ENCODE measurements at regions not wholly inside any gene's neighbourhood (a gene's known extent, or its start where the extent isn't known, plus 50 kb on each side); places are given as distances from the start of the nearest gene placed in this dataset.

DNA sequence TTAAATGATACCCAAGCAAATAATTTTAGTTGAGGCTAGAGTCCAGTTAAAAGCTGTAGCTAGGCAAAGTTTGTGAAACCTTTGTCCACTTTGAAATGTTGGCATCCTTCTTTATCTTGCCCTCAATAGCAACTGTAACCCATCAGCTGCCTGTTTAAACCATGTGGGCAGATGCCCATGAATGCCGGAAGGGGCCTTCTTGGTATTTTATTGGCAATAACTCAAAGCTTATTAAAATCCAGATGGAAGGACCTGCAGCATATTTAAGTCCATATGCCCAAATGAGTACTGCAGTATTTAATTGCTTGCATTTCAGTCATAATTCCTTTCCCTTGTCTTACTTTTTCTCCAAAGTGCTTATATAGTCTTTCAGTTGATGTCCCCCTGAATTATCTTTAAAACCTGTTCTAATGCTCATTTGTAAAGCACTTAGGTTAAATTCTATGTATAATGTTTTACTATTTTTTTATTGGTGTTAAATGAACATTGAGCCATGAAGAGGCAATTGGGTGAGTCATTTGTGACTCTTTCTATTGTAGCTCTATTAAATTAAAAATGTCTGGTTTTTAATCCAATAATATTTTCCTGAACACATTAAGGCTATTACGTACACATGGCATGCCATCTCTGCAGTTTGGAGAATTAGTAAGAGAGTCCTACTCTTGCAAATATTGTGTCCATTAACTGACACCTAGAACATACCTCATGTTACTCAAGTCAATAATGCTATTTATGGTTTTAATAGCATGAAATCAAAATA, 225.3 kb downstream of the KCNJ2 start:
- ChIA-PET CTCF (ENCODE audit: partially characterized antibody) (no interaction called here), POLR2A (ENCODE audit: partially characterized antibody) (no interaction called here)
- no peak overlapping the region for H3K23ac ChIP-seq (ENCODE audit: insufficient read length)
- WGBS, 2 experiments (ENCODE audit: extremely low coverage in 1 of 2, insufficient coverage in 1 of 2, insufficient read length in 1 of 2, insufficient replicate concordance in 2 of 2, low coverage in 1 of 2, low lambda C conversion rate in 2 of 2, missing lambda C conversion rate in 1 of 2): 97% methylated on average over 2 of the region's 2 CpGs; no CpG with 5 or more reads in 1 of the 2 experiments
- H3K4me3 ChIP-seq (ENCODE audit: extremely low read depth in 1 of 4, insufficient read depth in 2 of 4, low read depth in 3 of 4, low read length in 4 of 4): no peak overlapping the region
- no peaks in the 10 kb centered on the region for H3K36me3 ChIP-seq (ENCODE audit: control insufficient read depth in 2 of 4, insufficient read depth in 4 of 4, low read length in 3 of 4)
- no peak overlapping the region for H3K27ac ChIP-seq (ENCODE audit: low read depth, low read length)
- no peak overlapping the region for H4K8ac ChIP-seq (ENCODE audit: extremely low read depth, insufficient read depth, low read length)
- no peak overlapping the region for H3K4ac ChIP-seq (replicated peaks; ENCODE audit: insufficient read length, low read depth, low read length)
- H2BK12ac ChIP-seq (ENCODE audit: low read depth, low read length): no peak overlapping the region
- H3K27me3 ChIP-seq (replicated peaks in 1 of 4; ENCODE audit: control insufficient read depth in 3 of 4, extremely low read depth in 1 of 4, insufficient read depth in 3 of 4, low read length in 3 of 4): peaks cover 0 to 1% (median 0%) of the 10 kb centered on the region in 4 experiments; a peak in 1 of 7 replicates
- H3K9ac ChIP-seq (replicated peaks in 1 of 4; ENCODE audit: extremely low read depth in 1 of 4, low read depth in 3 of 4, low read length in 3 of 4): no peak overlapping the region
- H3K4me2 ChIP-seq (ENCODE audit: insufficient read depth in 1 of 2, low read depth in 2 of 2, low read length in 2 of 2): no peak overlapping the region
- no peak overlapping the region for H3K14ac ChIP-seq (ENCODE audit: insufficient read length)
- H3K23me2 ChIP-seq (ENCODE audit: low read depth, low read length): no peaks in the 10 kb centered on the region
- H2BK5ac ChIP-seq (ENCODE audit: low read depth, low read length): no peak overlapping the region
- H2BK20ac ChIP-seq (ENCODE audit: low read length): no peak overlapping the region
- no peaks in the 10 kb centered on the region for H3K4me1 ChIP-seq (replicated peaks in 1 of 4; ENCODE audit: control insufficient read depth in 3 of 4, insufficient read depth in 4 of 4, low read length in 3 of 4)
- H4K91ac ChIP-seq (replicated peaks; ENCODE audit: insufficient read length, low read length): no peak overlapping the region
- H3K79me2 ChIP-seq (ENCODE audit: control insufficient read depth in 1 of 2, insufficient read depth in 2 of 2, low read length in 2 of 2): no peaks in the 10 kb centered on the region
- no peak overlapping the region for H2AFZ ChIP-seq (ENCODE audit: low read length)
- no peaks in the 10 kb centered on the region for H3K79me1 ChIP-seq (ENCODE audit: low read depth, low read length)
- TF ChIP-seq RFX5 (IDR thresholded peaks at IDR 0.05; ENCODE audit: borderline replicate concordance, low read depth, low read length) (no peak), KDM4A (IDR thresholded peaks at IDR 0.05; ENCODE audit: low read depth, low read length, severe bottlenecking) (no peak), TEAD4 (IDR thresholded peaks at IDR 0.05; ENCODE audit: low read depth, low read length) (no peak), TBP (IDR thresholded peaks at IDR 0.05; ENCODE audit: low read depth, low read length) (no peak)
- no peak overlapping the region for H2BK15ac ChIP-seq (ENCODE audit: low read length)
- H2BK120ac ChIP-seq (replicated peaks; ENCODE audit: low read depth, low read length): no peak overlapping the region
- no peaks in the 10 kb centered on the region for H3K9me3 ChIP-seq (ENCODE audit: insufficient read depth in 2 of 2, low read depth in 1 of 2, low read length in 1 of 2)
- H3K18ac ChIP-seq (ENCODE audit: extremely low read depth, low read length): no peak overlapping the region
- FAIRE-seq: no peak
- no peak overlapping the region for H2AK5ac ChIP-seq (ENCODE audit: low read depth, low read length)
- no peak overlapping the region for H3K56ac ChIP-seq (replicated peaks; ENCODE audit: insufficient read length, low read depth, low read length)
- no peak overlapping the region for H4K5ac ChIP-seq (ENCODE audit: insufficient read length, low read depth, low read length)
- no peaks in the 10 kb centered on the region for H4K20me1 ChIP-seq (replicated peaks in 1 of 2; ENCODE audit: control insufficient read depth in 1 of 2, insufficient read depth in 2 of 2, low read length in 2 of 2)
- no peak for DNase-seq (ENCODE audit: low read depth in 1 of 2, low spot score in 2 of 2)
